IMR-90 (cell line): ENCODE measurements at regions not wholly inside any gene's neighbourhood (a gene's known extent, or its start where the extent isn't known, plus 50 kb on each side); places are given as distances from the start of the nearest gene placed in this dataset.

Experiments used
- ATAC-seq: fragments of 200-7000 bp; cut with Tn5 transposase; 2 replicates; pipeline ENCODE4 v1.9.1; 2020; ENCODE audit warnings: low read depth, mild to moderate bottlenecking, moderate library complexity
- BruUV-seq: library from RNA; stranded (reverse); fragments of 400-500 nt; replicated peaks from 2 replicates; lab custom pipeline; 2021; lab: Mats Ljungman, UMichigan
- CTCF ChIA-PET: fragments of 300-600 bp; formaldehyde crosslinking; extraction: SDS; loops from one replicate; lab custom pipeline; 2021; ENCODE audit warnings: antibody characterized with exemption; lab: Yijun Ruan, JAX
- POLR2A ChIA-PET: fragments of 300-600 bp; sonication (Branson Sonifier 250); formaldehyde crosslinking; loops from one replicate; lab custom pipeline; 2022; ENCODE audit warnings: antibody characterized with exemption; ENCODE audit not compliant: unreplicated experiment; lab: Charles Lee
- DNase-seq: peaks from one replicate; pipeline ENCODE4 v3.0.0; 2013
- H2AFZ ChIP-seq: replicated peaks from 2 replicates; pipeline ENCODE3; 2013; ENCODE audit warnings: low read length, mild to moderate bottlenecking; ENCODE audit not compliant: poor library complexity
- H2AK5ac ChIP-seq: 2 replicates; pipeline ENCODE4 v1.6.1; 2013; ENCODE audit warnings: low read depth, low read length, inconsistent platforms
- H2AK9ac ChIP-seq: replicated peaks from 2 replicates; pipeline ENCODE3; 2013; ENCODE audit warnings: mild to moderate bottlenecking, low read depth, low read length, moderate library complexity; ENCODE audit not compliant: poor library complexity
- H2BK120ac ChIP-seq: 2 replicates; pipeline ENCODE4 v1.6.1; 2013; ENCODE audit warnings: low read depth, low read length, inconsistent platforms
- H2BK15ac ChIP-seq: 3 replicates; pipeline ENCODE4 v1.6.1; 2013; ENCODE audit warnings: low read depth, low read length, inconsistent platforms
- H2BK20ac ChIP-seq: 2 replicates; pipeline ENCODE4 v1.6.1; 2013; ENCODE audit warnings: low read depth, mild to moderate bottlenecking, inconsistent platforms, low read length, moderate library complexity
- H2BK5ac ChIP-seq: 2 replicates; pipeline ENCODE4 v1.6.1; 2013; ENCODE audit warnings: mild to moderate bottlenecking, low read depth, low read length, inconsistent platforms; ENCODE audit not compliant: poor library complexity, severe bottlenecking
- H3K14ac ChIP-seq: replicated peaks from 2 replicates; pipeline ENCODE4 v1.6.1; 2013; ENCODE audit warnings: low read depth, low read length, inconsistent platforms
- H3K18ac ChIP-seq: 2 replicates; pipeline ENCODE4 v1.6.1; 2013; ENCODE audit warnings: low read depth, low read length, control low read depth
- H3K23ac ChIP-seq: 2 replicates; pipeline ENCODE4 v1.6.1; 2013; ENCODE audit warnings: low read depth, low read length, inconsistent platforms
- H3K27ac ChIP-seq: 2 replicates; pipeline ENCODE4 v1.5.1; 2013; ENCODE audit warnings: mild to moderate bottlenecking, control low read depth, low read length; ENCODE audit not compliant: insufficient read depth
- H3K27me3 ChIP-seq: 2 replicates; pipeline ENCODE4 v1.6.1; 2013; ENCODE audit warnings: low read length; ENCODE audit not compliant: control insufficient read depth, insufficient read depth
- H3K36me3 ChIP-seq: 2 replicates; pipeline ENCODE4 v1.6.1; 2013; ENCODE audit warnings: low read length, mixed read lengths; ENCODE audit not compliant: control insufficient read depth, insufficient read depth
- H3K4ac ChIP-seq: 2 replicates; pipeline ENCODE4 v1.6.1; 2013; ENCODE audit warnings: low read depth, low read length, inconsistent platforms
- H3K4me1 ChIP-seq: 2 replicates; pipeline ENCODE4 v1.6.1; 2013; ENCODE audit warnings: low read length, mixed read lengths; ENCODE audit not compliant: control insufficient read depth, insufficient read depth
- H3K4me2 ChIP-seq: 2 replicates; pipeline ENCODE4 v1.6.1; 2013; ENCODE audit warnings: low read depth, mild to moderate bottlenecking, control low read depth, low read length, moderate library complexity
- H3K4me3 ChIP-seq: 2 replicates; pipeline ENCODE4 v1.5.1; 2013; ENCODE audit warnings: low read depth, mild to moderate bottlenecking, control low read depth, low read length, moderate library complexity; ENCODE audit not compliant: insufficient read depth
- H3K56ac ChIP-seq: 2 replicates; pipeline ENCODE4 v1.6.1; 2013; ENCODE audit warnings: low read length, inconsistent platforms; ENCODE audit not compliant: insufficient read depth; ENCODE audit errors: extremely low read depth
- H3K79me1 ChIP-seq, 2 experiments: 2 replicates each; pipeline ENCODE4 v1.6.1; 2013; ENCODE audit warnings: low read length in 2 of 2, inconsistent platforms in 1 of 2, low read depth in 1 of 2
- H3K9ac ChIP-seq: 2 replicates; pipeline ENCODE4 v1.6.1; 2013; ENCODE audit warnings: low read depth, low read length, control low read depth
- H3K9me1 ChIP-seq: 2 replicates; pipeline ENCODE4 v1.6.1; 2013; ENCODE audit warnings: low read length, inconsistent platforms; ENCODE audit not compliant: insufficient read depth
- H3K9me3 ChIP-seq: 2 replicates; pipeline ENCODE4 v1.6.1; 2013; ENCODE audit warnings: low read length; ENCODE audit not compliant: control insufficient read depth, insufficient read depth
- H4K20me1 ChIP-seq: 2 replicates; pipeline ENCODE4 v1.6.1; 2013; ENCODE audit warnings: low read length, inconsistent platforms; ENCODE audit not compliant: insufficient read depth
- H4K5ac ChIP-seq: 2 replicates; pipeline ENCODE4 v1.6.1; 2013; ENCODE audit warnings: mild to moderate bottlenecking, low read depth, low read length, control low read depth
- H4K8ac ChIP-seq, 2 experiments: 2 replicates each; pipeline ENCODE4 v1.6.1; 2013; ENCODE audit warnings: low read depth in 2 of 2, low read length in 2 of 2, control low read depth in 1 of 2, inconsistent platforms in 1 of 2
- H4K91ac ChIP-seq: 2 replicates; pipeline ENCODE4 v1.6.1; 2013; ENCODE audit warnings: low read depth, low read length, inconsistent platforms; ENCODE audit not compliant: insufficient read depth
- WGBS, 2 experiments: methylation state at CpG; one replicate each; pipeline versions ENCODE4 v1.1.5 to v1.1.7; 2013; ENCODE audit warnings: missing lambda C conversion rate in 2 of 2; ENCODE audit not compliant: insufficient read length in 1 of 2; ENCODE audit errors: extremely low coverage in 2 of 2; 5-methylcytosine and 5-hydroxymethylcytosine counted together
- dilution Hi-C: fragments of 300-500 bp; cut with HindIII; formaldehyde crosslinking; loops from one replicate; pipeline ENCODE4 v1.14.3; 2018; ENCODE audit warnings: low sequenced_read_pairs; ENCODE audit not compliant: unreplicated experiment
- in situ Hi-C: fragments of 300-500 bp; cut with MboI; formaldehyde crosslinking; loops from 3 replicates; pipeline ENCODE4 v1.14.3; 2019; ENCODE audit warnings: low sequenced_read_pairs, inconsistent platforms, mixed read lengths
- intact Hi-C: fragments of 100-400 bp; cut with micrococcal nuclease; formaldehyde crosslinking; loops from 2 replicates; pipeline ENCODE4 v1.10.0; 2022
- TF ChIP-seq, protein P1 (sequence below): fragments of 150-350 bp; IDR thresholded peaks from 2 replicates; pipeline ENCODE4 v1.6.1; 2016; ENCODE audit warnings: low read depth, mild to moderate bottlenecking, low read length, moderate library complexity, borderline replicate concordance

DNA sequence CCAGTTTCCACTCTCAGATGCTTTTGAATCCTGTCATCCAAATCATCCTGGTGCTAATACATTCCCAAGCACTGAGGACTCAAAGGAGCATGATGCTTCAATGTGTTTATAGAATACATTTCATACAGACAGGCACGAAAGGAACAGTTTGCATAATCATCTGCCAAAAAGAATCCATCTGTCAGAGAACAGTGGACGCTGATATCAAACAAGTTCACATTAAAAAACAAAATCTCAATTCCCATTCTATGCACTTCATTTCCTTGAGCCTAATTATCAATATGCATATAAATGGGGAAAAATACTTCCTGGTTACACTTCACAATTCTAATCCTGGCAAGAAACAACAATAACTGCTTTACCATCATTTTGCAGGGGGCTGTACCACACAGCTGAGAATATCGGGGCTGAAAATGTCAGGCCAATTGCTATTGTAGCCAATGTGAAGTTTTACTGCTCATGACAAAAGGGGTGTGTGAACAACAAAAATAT lies 125.5 kb upstream of the FAM174A start:
- no peak overlapping the region for H4K8ac ChIP-seq
- H2AFZ ChIP-seq = no peak overlapping the region
- BruUV-seq = no TSS peak
- no peak overlapping the region for H2BK5ac ChIP-seq
- no peak overlapping the region for H3K4ac ChIP-seq
- H3K14ac ChIP-seq = no peak overlapping the region
- intact Hi-C loops = no loop called here
- H3K27me3 ChIP-seq = no peaks in the 10 kb centered on the region
- no peak overlapping the region for H3K56ac ChIP-seq
- dilution Hi-C loops = no loop called here
- ChIA-PET POLR2A (no interaction called here), CTCF (no interaction called here)
- no peaks in the 10 kb centered on the region for H4K20me1 ChIP-seq
- in situ Hi-C loops = no loop called here
- TF ChIP-seq, protein P1, sequence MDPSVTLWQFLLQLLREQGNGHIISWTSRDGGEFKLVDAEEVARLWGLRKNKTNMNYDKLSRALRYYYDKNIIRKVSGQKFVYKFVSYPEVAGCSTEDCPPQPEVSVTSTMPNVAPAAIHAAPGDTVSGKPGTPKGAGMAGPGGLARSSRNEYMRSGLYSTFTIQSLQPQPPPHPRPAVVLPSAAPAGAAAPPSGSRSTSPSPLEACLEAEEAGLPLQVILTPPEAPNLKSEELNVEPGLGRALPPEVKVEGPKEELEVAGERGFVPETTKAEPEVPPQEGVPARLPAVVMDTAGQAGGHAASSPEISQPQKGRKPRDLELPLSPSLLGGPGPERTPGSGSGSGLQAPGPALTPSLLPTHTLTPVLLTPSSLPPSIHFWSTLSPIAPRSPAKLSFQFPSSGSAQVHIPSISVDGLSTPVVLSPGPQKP = no peak
- H3K4me3 ChIP-seq = no peak overlapping the region
- H3K23ac ChIP-seq = no peak overlapping the region
- H3K9ac ChIP-seq = no peak overlapping the region
- H3K9me1 ChIP-seq = no peaks in the 10 kb centered on the region
- ATAC-seq = no peak
- no CpG with 5 or more reads among the region's 3 CpGs for WGBS, 2 experiments
- no peaks in the 10 kb centered on the region for H3K36me3 ChIP-seq
- H3K9me3 ChIP-seq = no peaks in the 10 kb centered on the region
- H4K5ac ChIP-seq = no peak overlapping the region
- H3K18ac ChIP-seq = no peak overlapping the region
- no peak overlapping the region for H2BK120ac ChIP-seq
- H3K4me1 ChIP-seq = no peaks in the 10 kb centered on the region
- no peak overlapping the region for H4K91ac ChIP-seq
- no peak overlapping the region for H2AK5ac ChIP-seq
- H3K4me2 ChIP-seq = no peak overlapping the region
- H3K79me1 ChIP-seq = no peaks in the 10 kb centered on the region
- no peak overlapping the region for H3K27ac ChIP-seq
- peak; percentile 20 for DNase-seq
- H2BK20ac ChIP-seq = no peak overlapping the region
- no peak overlapping the region for H2BK15ac ChIP-seq
- H2AK9ac ChIP-seq = no peak overlapping the region
